Trophoblast cell (in vitro differentiated cells and primary cell): ENCODE measurements at regions not wholly inside any gene's neighbourhood (a gene's known extent, or its start where the extent isn't known, plus 50 kb on each side); places are given as distances from the start of the nearest gene placed in this dataset.

ENCODE experiments used
- DNase-seq, 2 donors: peaks; one replicate each; pipeline ENCODE4 v3.0.0-alpha.2; 2016
- H2AFZ ChIP-seq: 2 replicates; pipeline ENCODE4 v1.6.1; 2013; ENCODE audit warnings: low read length, moderate library complexity, mild to moderate bottlenecking; ENCODE audit not compliant: insufficient read depth, poor library complexity
- H2AK5ac ChIP-seq: 2 replicates; pipeline ENCODE4 v1.6.1; 2013; ENCODE audit warnings: mild to moderate bottlenecking, low read length
- H2BK120ac ChIP-seq: 2 replicates; pipeline ENCODE4 v1.6.1; 2013; ENCODE audit warnings: low read length, mild to moderate bottlenecking, moderate library complexity; ENCODE audit not compliant: insufficient read depth, poor library complexity
- H2BK12ac ChIP-seq: 2 replicates; pipeline ENCODE4 v1.6.1; 2013; ENCODE audit warnings: mild to moderate bottlenecking, low read length, moderate library complexity
- H2BK5ac ChIP-seq: 2 replicates; pipeline ENCODE4 v1.6.1; 2013; ENCODE audit warnings: low read length, low read depth, moderate library complexity, mild to moderate bottlenecking; ENCODE audit not compliant: poor library complexity
- H3K14ac ChIP-seq: 2 replicates; pipeline ENCODE4 v1.6.1; 2013; ENCODE audit warnings: mild to moderate bottlenecking, low read length
- H3K18ac ChIP-seq: 2 replicates; pipeline ENCODE4 v1.6.1; 2013; ENCODE audit warnings: mild to moderate bottlenecking, low read length
- H3K23ac ChIP-seq: 2 replicates; pipeline ENCODE4 v1.6.1; 2013; ENCODE audit warnings: low read length
- H3K27ac ChIP-seq: 2 replicates; pipeline ENCODE4 v1.5.1; 2013; ENCODE audit warnings: low read depth, mild to moderate bottlenecking, inconsistent platforms, low read length, moderate library complexity
- H3K27me3 ChIP-seq: 2 replicates; pipeline ENCODE4 v1.6.1; 2013; ENCODE audit warnings: inconsistent platforms, mild to moderate bottlenecking, low read length, moderate library complexity; ENCODE audit not compliant: insufficient read depth
- H3K36me3 ChIP-seq, 2 experiments: 1 replicate in 1 of 2; 2 replicates in 1 of 2; pipeline ENCODE4 v1.6.1; 2013; ENCODE audit warnings: low read length in 2 of 2, mild to moderate bottlenecking in 2 of 2, moderate library complexity in 1 of 2; ENCODE audit not compliant: insufficient read depth in 2 of 2, control insufficient read depth in 1 of 2
- H3K4ac ChIP-seq: 2 replicates; pipeline ENCODE4 v1.6.1; 2013; ENCODE audit warnings: low read depth, mild to moderate bottlenecking, low read length, moderate library complexity
- H3K4me1 ChIP-seq, 2 experiments: 1 replicate in 1 of 2; 2 replicates in 1 of 2; pipeline ENCODE4 v1.6.1; 2013; ENCODE audit warnings: low read length in 2 of 2, mild to moderate bottlenecking in 2 of 2, moderate library complexity in 1 of 2; ENCODE audit not compliant: insufficient read depth in 2 of 2, control insufficient read depth in 1 of 2
- H3K4me2 ChIP-seq: 2 replicates; pipeline ENCODE4 v1.6.1; 2013; ENCODE audit warnings: inconsistent platforms, mild to moderate bottlenecking, low read length, moderate library complexity
- H3K4me3 ChIP-seq: 2 replicates; pipeline ENCODE4 v1.5.1; 2013; ENCODE audit warnings: mild to moderate bottlenecking, low read depth, low read length, inconsistent platforms
- H3K79me1 ChIP-seq: one replicate; pipeline ENCODE4 v1.6.1; 2013; ENCODE audit warnings: low read length
- H3K79me2 ChIP-seq: 2 replicates; pipeline ENCODE4 v1.6.1; 2013; ENCODE audit warnings: low read length, mild to moderate bottlenecking; ENCODE audit not compliant: control insufficient read depth, insufficient read depth, poor library complexity
- H3K9ac ChIP-seq: 2 replicates; pipeline ENCODE4 v1.6.1; 2013; ENCODE audit warnings: mild to moderate bottlenecking, low read length
- H3K9me3 ChIP-seq: 2 replicates; pipeline ENCODE4 v1.6.1; 2013; ENCODE audit warnings: low read depth, mild to moderate bottlenecking, control low read depth, inconsistent platforms, low read length; ENCODE audit not compliant: insufficient read depth
- H4K12ac ChIP-seq: 2 replicates; pipeline ENCODE4 v1.6.1; 2013; ENCODE audit warnings: low read depth, mild to moderate bottlenecking, low read length, moderate library complexity
- H4K8ac ChIP-seq: 2 replicates; pipeline ENCODE4 v1.6.1; 2013; ENCODE audit warnings: low read depth, mild to moderate bottlenecking, low read length, moderate library complexity
- H4K91ac ChIP-seq: one replicate; pipeline ENCODE4 v1.6.1; 2013; ENCODE audit warnings: low read depth, mild to moderate bottlenecking, low read length, moderate library complexity
- WGBS: extraction: QIAGEN DNeasy Blood & Tissue Kit; methylation state at CpG from one replicate; pipeline ENCODE4 v1.1.7; 2013; ENCODE audit warnings: missing lambda C conversion rate; ENCODE audit not compliant: insufficient read length, insufficient coverage; ENCODE audit errors: extremely low coverage; 5-methylcytosine and 5-hydroxymethylcytosine counted together

GRCh38 chr22:47713941-47714340, 951.5 kb downstream of the TBC1D22A start:
- Histone ChIP-seq H3K36me3 (no peaks in the 10 kb centered on the region), H3K9me3 (peaks cover 2% of the 10 kb centered on the region), H3K18ac (no peak overlapping the region), H3K4me3 (no peak overlapping the region), H3K4ac (no peak overlapping the region), H3K23ac (no peak overlapping the region), H3K4me1 (no peaks in the 10 kb centered on the region), H4K12ac (no peak overlapping the region), H3K9ac (no peak overlapping the region), H4K8ac (no peak overlapping the region), H3K14ac (no peak overlapping the region), H3K79me1 (no peaks in the 10 kb centered on the region), H3K27me3 (no peaks in the 10 kb centered on the region), H3K79me2 (no peaks in the 10 kb centered on the region), H2AK5ac (no peak overlapping the region), H3K4me2 (no peak overlapping the region), H4K91ac (no peak overlapping the region), H2BK120ac (no peak overlapping the region), H2BK5ac (no peak overlapping the region), H3K27ac (no peak overlapping the region), H2BK12ac (no peak overlapping the region), H2AFZ (no peak overlapping the region)
- DNase-seq: no peak
- no CpG with 5 or more reads among the region's 10 CpGs for WGBS

GRCh38 chr22:47710135-47710534, 947.7 kb downstream of the TBC1D22A start:
- no peak overlapping the region for H4K8ac ChIP-seq
- H2AK5ac ChIP-seq: no peak overlapping the region
- H3K36me3 ChIP-seq: no peaks in the 10 kb centered on the region
- no peak overlapping the region for H3K9ac ChIP-seq
- no peak overlapping the region for H2BK5ac ChIP-seq
- H4K12ac ChIP-seq: no peak overlapping the region
- H3K4me3 ChIP-seq: no peak overlapping the region
- no peak overlapping the region for H2BK120ac ChIP-seq
- H4K91ac ChIP-seq: no peak overlapping the region
- H3K79me1 ChIP-seq: no peaks in the 10 kb centered on the region
- no peaks in the 10 kb centered on the region for H3K4me1 ChIP-seq
- no peak overlapping the region for H3K4me2 ChIP-seq
- H3K27me3 ChIP-seq: no peaks in the 10 kb centered on the region
- no peak overlapping the region for H3K4ac ChIP-seq
- no peak overlapping the region for H3K27ac ChIP-seq
- no CpG with 5 or more reads among the region's 4 CpGs for WGBS
- peaks cover 2% of the 10 kb centered on the region for H3K9me3 ChIP-seq
- H3K14ac ChIP-seq: no peak overlapping the region
- H2BK12ac ChIP-seq: no peak overlapping the region
- H3K23ac ChIP-seq: no peak overlapping the region
- DNase-seq: no peak
- H2AFZ ChIP-seq: no peak overlapping the region
- no peak overlapping the region for H3K18ac ChIP-seq
- no peaks in the 10 kb centered on the region for H3K79me2 ChIP-seq

- H2AFZ ChIP-seq: no peak overlapping the region
- H3K27ac ChIP-seq: no peak overlapping the region
- DNase-seq: no peak
- no peak overlapping the region for H2AK5ac ChIP-seq
- H3K36me3 ChIP-seq: no peaks in the 10 kb centered on the region
- no peaks in the 10 kb centered on the region for H3K9me3 ChIP-seq
- no peak overlapping the region for H3K4me3 ChIP-seq
- H2BK120ac ChIP-seq: no peak overlapping the region
- H3K23ac ChIP-seq: no peak overlapping the region
- no peaks in the 10 kb centered on the region for H3K27me3 ChIP-seq
- H4K12ac ChIP-seq: no peak overlapping the region
- H4K8ac ChIP-seq: no peak overlapping the region
- H4K91ac ChIP-seq: no peak overlapping the region
- no peak overlapping the region for H3K9ac ChIP-seq
- no peaks in the 10 kb centered on the region for H3K79me1 ChIP-seq
- H3K79me2 ChIP-seq: no peaks in the 10 kb centered on the region
- no peak overlapping the region for H3K18ac ChIP-seq
- H2BK5ac ChIP-seq: no peak overlapping the region
- H3K14ac ChIP-seq: no peak overlapping the region
- no CpG with 5 or more reads among the region's 2 CpGs for WGBS
- no peak overlapping the region for H2BK12ac ChIP-seq
- no peaks in the 10 kb centered on the region for H3K4me1 ChIP-seq
- H3K4ac ChIP-seq: no peak overlapping the region
- no peak overlapping the region for H3K4me2 ChIP-seq
Observed at GRCh38 chr22:47705350-47705749, 942.9 kb downstream of the TBC1D22A start.

- no peaks in the 10 kb centered on the region for H3K4me1 ChIP-seq
- no peaks in the 10 kb centered on the region for H3K79me1 ChIP-seq
- no peaks in the 10 kb centered on the region for H3K27me3 ChIP-seq
- H2AFZ ChIP-seq: no peak overlapping the region
- no peaks in the 10 kb centered on the region for H3K79me2 ChIP-seq
- no peak overlapping the region for H4K12ac ChIP-seq
- no peak overlapping the region for H2BK120ac ChIP-seq
- no peaks in the 10 kb centered on the region for H3K9me3 ChIP-seq
- no peak for DNase-seq
- no peak overlapping the region for H3K4me2 ChIP-seq
- H3K18ac ChIP-seq: no peak overlapping the region
- no peak overlapping the region for H3K4ac ChIP-seq
- no peak overlapping the region for H3K9ac ChIP-seq
- no peak overlapping the region for H2BK12ac ChIP-seq
- no peak overlapping the region for H3K27ac ChIP-seq
- H2AK5ac ChIP-seq: no peak overlapping the region
- H3K14ac ChIP-seq: no peak overlapping the region
- no peak overlapping the region for H2BK5ac ChIP-seq
- H3K23ac ChIP-seq: no peak overlapping the region
- no peak overlapping the region for H4K91ac ChIP-seq
- WGBS: no CpG with 5 or more reads among the region's 8 CpGs
- H3K36me3 ChIP-seq: no peaks in the 10 kb centered on the region
- H4K8ac ChIP-seq: no peak overlapping the region
- H3K4me3 ChIP-seq: no peak overlapping the region
Observed at GRCh38 chr22:47698906-47699305, 936.5 kb downstream of the TBC1D22A start.
